ENCODE measurements at regions not wholly inside any gene's neighbourhood (a gene's known extent, or its start where the extent isn't known, plus 50 kb on each side); places are given as distances from the start of the nearest gene placed in this dataset.

GRCh38 chr2:180562378-180562777 lies 418.0 kb upstream of the UBE2E3 start:
- Histone ChIP-seq H3F3A (ENCODE audit: low read length, unreplicated experiment) (no peaks in the 10 kb centered on the region), H3K27me3 (ENCODE audit: low read length) (no peaks in the 10 kb centered on the region), H3K9me3 (ENCODE audit: low read length) (no peaks in the 10 kb centered on the region), H2AFZ (ENCODE audit: low read length) (no peak overlapping the region), H4K20me1 (ENCODE audit: low read length) (no peaks in the 10 kb centered on the region), H3K4me1 (ENCODE audit: insufficient read depth, low read length) (peaks cover 5% of the 10 kb centered on the region; the same call in 1 of the 2 replicates), H3K36me3 (ENCODE audit: low read depth, low read length) (no peaks in the 10 kb centered on the region), H3K9ac (ENCODE audit: low read length) (no peak overlapping the region), H3K79me2 (ENCODE audit: low read length) (no peaks in the 10 kb centered on the region), H3K4me2 (ENCODE audit: low read length) (no peak overlapping the region), H3K4me3 (ENCODE audit: low read length) (no peak overlapping the region), H3K9me2 (replicated peaks; ENCODE audit: low read length) (no peaks in the 10 kb centered on the region), H3K27ac (ENCODE audit: low read length) (no peak overlapping the region)
- no TSS peak for BruUV-seq (replicated peaks)
- ATAC-seq: no peak
- TF ChIP-seq CTCF (conservative IDR thresholded peaks at IDR 0.05; ENCODE audit: low read depth, low read length) (no peak), EZH2phosphoT487 (IDR thresholded peaks at IDR 0.05; ENCODE audit: borderline replicate concordance, low read length) (no peak), EZH2 (IDR thresholded peaks at IDR 0.05; ENCODE audit: low read length, unreplicated experiment) (no peak)
- ChIA-PET POLR2A (ENCODE audit: unreplicated experiment) (interaction anchor here (0.6 kb wide), 1 partner anchor 322 kb away, joined by 3 read pairs; no protein-coding TSS in a partner anchor), CTCF (no interaction called here)
- intact Hi-C loops (cut with micrococcal nuclease): no loop called here
- no peak for DNase-seq

GRCh38 chr2:180559771-180560170 lies 420.6 kb upstream of the UBE2E3 start:
- POLR2A ChIA-PET (ENCODE audit: unreplicated experiment): no interaction called here
- H4K20me1 ChIP-seq (ENCODE audit: low read length): no peaks in the 10 kb centered on the region
- H3F3A ChIP-seq (ENCODE audit: low read length, unreplicated experiment): no peaks in the 10 kb centered on the region
- H3K4me2 ChIP-seq (ENCODE audit: low read length): no peak overlapping the region
- H3K9ac ChIP-seq (ENCODE audit: low read length): no peak overlapping the region
- TF ChIP-seq EZH2 (IDR thresholded peaks at IDR 0.05; ENCODE audit: low read length, unreplicated experiment): no peak
- TF ChIP-seq CTCF (conservative IDR thresholded peaks at IDR 0.05; ENCODE audit: low read depth, low read length): no peak
- no peak for TF ChIP-seq EZH2phosphoT487 (IDR thresholded peaks at IDR 0.05; ENCODE audit: borderline replicate concordance, low read length)
- no peaks in the 10 kb centered on the region for H3K79me2 ChIP-seq (ENCODE audit: low read length)
- H3K9me3 ChIP-seq (ENCODE audit: low read length): no peaks in the 10 kb centered on the region
- no peaks in the 10 kb centered on the region for H3K4me1 ChIP-seq (ENCODE audit: insufficient read depth, low read length)
- BruUV-seq (replicated peaks): no TSS peak
- H3K27me3 ChIP-seq (ENCODE audit: low read length): no peaks in the 10 kb centered on the region
- ATAC-seq (no peak), DNase-seq (no peak)
- H3K36me3 ChIP-seq (ENCODE audit: low read depth, low read length): no peaks in the 10 kb centered on the region
- intact Hi-C loops (cut with micrococcal nuclease): no loop called here
- no peak overlapping the region for H3K4me3 ChIP-seq (ENCODE audit: low read length)
- CTCF ChIA-PET: no interaction called here
- no peak overlapping the region for H2AFZ ChIP-seq (ENCODE audit: low read length)
- H3K9me2 ChIP-seq (replicated peaks; ENCODE audit: low read length): no peaks in the 10 kb centered on the region
- H3K27ac ChIP-seq (ENCODE audit: low read length): no peak overlapping the region

GRCh38 chr2:180559038-180559437 lies 421.4 kb upstream of the UBE2E3 start:
- Histone ChIP-seq H3K4me1 (ENCODE audit: insufficient read depth, low read length) (no peaks in the 10 kb centered on the region), H3K36me3 (ENCODE audit: low read depth, low read length) (no peaks in the 10 kb centered on the region), H4K20me1 (ENCODE audit: low read length) (no peaks in the 10 kb centered on the region), H3K4me3 (ENCODE audit: low read length) (no peak overlapping the region), H2AFZ (ENCODE audit: low read length) (no peak overlapping the region), H3K27me3 (ENCODE audit: low read length) (no peaks in the 10 kb centered on the region), H3K9ac (ENCODE audit: low read length) (no peak overlapping the region), H3K9me3 (ENCODE audit: low read length) (no peaks in the 10 kb centered on the region), H3K9me2 (replicated peaks; ENCODE audit: low read length) (no peaks in the 10 kb centered on the region), H3F3A (ENCODE audit: low read length, unreplicated experiment) (no peaks in the 10 kb centered on the region), H3K4me2 (ENCODE audit: low read length) (no peak overlapping the region), H3K27ac (ENCODE audit: low read length) (no peak overlapping the region), H3K79me2 (ENCODE audit: low read length) (no peaks in the 10 kb centered on the region)
- intact Hi-C loops (cut with micrococcal nuclease): no loop called here
- DNase-seq: no peak
- no TSS peak for BruUV-seq (replicated peaks)
- TF ChIP-seq CTCF (conservative IDR thresholded peaks at IDR 0.05; ENCODE audit: low read depth, low read length) (no peak), EZH2 (IDR thresholded peaks at IDR 0.05; ENCODE audit: low read length, unreplicated experiment) (no peak), EZH2phosphoT487 (IDR thresholded peaks at IDR 0.05; ENCODE audit: borderline replicate concordance, low read length) (no peak)
- ATAC-seq: no peak
- CTCF ChIA-PET: no interaction called here
- POLR2A ChIA-PET (ENCODE audit: unreplicated experiment): interaction anchor here (0.5 kb wide), 1 partner anchor 13 kb away, joined by 4 read pairs; no protein-coding TSS in a partner anchor
